Smooth muscle cell (in vitro differentiated cells): ENCODE measurements at regions not wholly inside any gene's neighbourhood (a gene's known extent, or its start where the extent isn't known, plus 50 kb on each side); places are given as distances from the start of the nearest gene placed in this dataset.
"Not testable (repeated sequence)": the region's sequence is repeated elsewhere in the genome, so short reads cannot be mapped to it uniquely, and the experiment has no call there.

Experiments
- DNase-seq: peaks from one replicate; lab custom pipeline; 2025; ENCODE audit not compliant: unreplicated experiment; lab: John Stamatoyannopoulos, UW
- H2AFZ ChIP-seq: fragments of 200-600 bp; sonication (generic); 2 replicates; pipeline ENCODE4 v1.6.0; 2016; ENCODE audit warnings: antibody characterized with exemption, low read depth, mild to moderate bottlenecking
- H3F3A ChIP-seq: fragments of 200-600 bp; sonication (generic); 2 replicates; pipeline ENCODE4 v1.6.0; 2017; ENCODE audit warnings: antibody characterized with exemption, low read depth
- H3K27ac ChIP-seq: fragments of 200-600 bp; sonication (generic); 2 replicates; pipeline ENCODE4 v1.5.1; 2016; ENCODE audit warnings: low read depth, mild to moderate bottlenecking
- H3K27me3 ChIP-seq: fragments of 200-600 bp; sonication (generic); 2 replicates; pipeline ENCODE4 v1.6.1; 2016; ENCODE audit warnings: low read depth, mild to moderate bottlenecking
- H3K36me3 ChIP-seq: fragments of 200-600 bp; sonication (generic); 2 replicates; pipeline ENCODE4 v1.5.1; 2016; ENCODE audit warnings: low read depth
- H3K4me1 ChIP-seq: fragments of 200-600 bp; sonication (generic); 2 replicates; pipeline ENCODE4 v1.5.1; 2016; ENCODE audit warnings: low read depth
- H3K4me2 ChIP-seq: fragments of 200-600 bp; sonication (generic); 2 replicates; pipeline ENCODE4 v1.6.0; 2016; ENCODE audit warnings: mild to moderate bottlenecking
- H3K4me3 ChIP-seq: fragments of 200-600 bp; sonication (generic); 2 replicates; pipeline ENCODE4 v1.5.1; 2016; ENCODE audit warnings: mild to moderate bottlenecking
- H3K79me2 ChIP-seq: fragments of 200-600 bp; sonication (generic); 2 replicates; pipeline ENCODE4 v1.6.0; 2016; ENCODE audit warnings: low read depth, mild to moderate bottlenecking
- H3K9ac ChIP-seq: fragments of 200-600 bp; sonication (generic); 2 replicates; pipeline ENCODE4 v1.6.0; 2016; ENCODE audit warnings: low read depth
- H3K9me3 ChIP-seq: fragments of 200-600 bp; sonication (generic); replicated peaks from 2 replicates; pipeline ENCODE4 v1.5.1; 2016; ENCODE audit warnings: low read depth
- H4K20me1 ChIP-seq: fragments of 200-600 bp; sonication (generic); 2 replicates; pipeline ENCODE4 v1.6.0; 2016; ENCODE audit warnings: low read depth
- WGBS: methylation state at CpG from one replicate; pipeline ENCODE4 v1.1.7; 2016; ENCODE audit warnings: low lambda C conversion rate; 5-methylcytosine and 5-hydroxymethylcytosine counted together
- TF ChIP-seq, protein P1 (sequence below): fragments of 200-600 bp; sonication (generic); IDR thresholded peaks from 2 replicates; pipeline ENCODE4 v1.5.1; 2017; ENCODE audit warnings: borderline replicate concordance, mild to moderate bottlenecking, antibody characterized with exemption; ENCODE audit not compliant: insufficient read depth, poor library complexity, severe bottlenecking

GRCh38 chr9:117839862-117840261 is 135.7 kb downstream of the TLR4 start:
- Histone ChIP-seq H3K27me3 (no peaks in the 10 kb centered on the region), H3K79me2 (no peaks in the 10 kb centered on the region), H3K27ac (no peak overlapping the region), H3K4me1 (no peaks in the 10 kb centered on the region), H3K36me3 (no peaks in the 10 kb centered on the region), H4K20me1 (no peaks in the 10 kb centered on the region), H3K4me2 (no peak overlapping the region), H3K9ac (no peak overlapping the region), H2AFZ (no peak overlapping the region), H3F3A (no peaks in the 10 kb centered on the region), H3K4me3 (no peak overlapping the region), H3K9me3 (no peaks in the 10 kb centered on the region)
- DNase-seq: no peak
- 91% methylated on average over 2 of the region's 2 CpGs for WGBS
- TF ChIP-seq, protein P1, sequence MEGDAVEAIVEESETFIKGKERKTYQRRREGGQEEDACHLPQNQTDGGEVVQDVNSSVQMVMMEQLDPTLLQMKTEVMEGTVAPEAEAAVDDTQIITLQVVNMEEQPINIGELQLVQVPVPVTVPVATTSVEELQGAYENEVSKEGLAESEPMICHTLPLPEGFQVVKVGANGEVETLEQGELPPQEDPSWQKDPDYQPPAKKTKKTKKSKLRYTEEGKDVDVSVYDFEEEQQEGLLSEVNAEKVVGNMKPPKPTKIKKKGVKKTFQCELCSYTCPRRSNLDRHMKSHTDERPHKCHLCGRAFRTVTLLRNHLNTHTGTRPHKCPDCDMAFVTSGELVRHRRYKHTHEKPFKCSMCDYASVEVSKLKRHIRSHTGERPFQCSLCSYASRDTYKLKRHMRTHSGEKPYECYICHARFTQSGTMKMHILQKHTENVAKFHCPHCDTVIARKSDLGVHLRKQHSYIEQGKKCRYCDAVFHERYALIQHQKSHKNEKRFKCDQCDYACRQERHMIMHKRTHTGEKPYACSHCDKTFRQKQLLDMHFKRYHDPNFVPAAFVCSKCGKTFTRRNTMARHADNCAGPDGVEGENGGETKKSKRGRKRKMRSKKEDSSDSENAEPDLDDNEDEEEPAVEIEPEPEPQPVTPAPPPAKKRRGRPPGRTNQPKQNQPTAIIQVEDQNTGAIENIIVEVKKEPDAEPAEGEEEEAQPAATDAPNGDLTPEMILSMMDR: no peak

DNA sequence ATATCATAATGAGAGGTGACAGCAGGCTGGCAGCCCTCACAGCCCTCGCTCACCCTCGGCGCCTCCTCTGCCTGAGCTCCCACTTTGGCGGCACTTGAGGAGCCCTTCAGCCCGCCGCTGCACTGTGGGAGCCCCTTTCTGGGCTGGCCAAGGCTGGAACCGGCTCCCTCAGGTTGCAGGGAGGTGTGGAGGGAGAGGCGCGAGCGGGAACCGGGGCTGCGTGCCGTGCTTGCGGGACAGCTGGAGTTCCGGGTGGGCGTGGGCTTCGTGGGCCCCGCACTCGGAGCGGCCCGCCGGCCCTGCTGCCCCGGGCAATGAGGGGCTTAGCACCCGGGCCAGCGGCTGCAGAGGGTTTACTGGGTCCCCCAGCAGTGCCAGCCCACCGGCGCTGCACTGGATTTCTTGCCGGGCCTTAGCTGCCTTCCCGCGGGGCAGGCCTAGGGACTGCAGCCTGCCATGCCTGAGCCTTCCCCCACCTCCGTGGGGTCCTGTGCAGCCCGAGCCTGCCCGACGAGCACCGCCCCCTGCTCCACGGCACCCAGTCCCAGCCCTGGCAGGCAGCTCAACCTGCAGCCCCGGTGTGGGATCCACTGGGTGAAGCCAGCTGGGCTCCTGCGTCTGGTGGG is 147.7 kb downstream of the TLR4 start:
- H3K4me1 ChIP-seq, H3K36me3 ChIP-seq, H2AFZ ChIP-seq, H3K27ac ChIP-seq, H3K27me3 ChIP-seq, H3K4me3 ChIP-seq, H4K20me1 ChIP-seq, H3K79me2 ChIP-seq, H3F3A ChIP-seq, H3K9ac ChIP-seq, DNase-seq, H3K9me3 ChIP-seq, H3K4me2 ChIP-seq: not testable (repeated sequence)
- WGBS: 77% methylated on average over 32 of the region's 38 CpGs

DNA sequence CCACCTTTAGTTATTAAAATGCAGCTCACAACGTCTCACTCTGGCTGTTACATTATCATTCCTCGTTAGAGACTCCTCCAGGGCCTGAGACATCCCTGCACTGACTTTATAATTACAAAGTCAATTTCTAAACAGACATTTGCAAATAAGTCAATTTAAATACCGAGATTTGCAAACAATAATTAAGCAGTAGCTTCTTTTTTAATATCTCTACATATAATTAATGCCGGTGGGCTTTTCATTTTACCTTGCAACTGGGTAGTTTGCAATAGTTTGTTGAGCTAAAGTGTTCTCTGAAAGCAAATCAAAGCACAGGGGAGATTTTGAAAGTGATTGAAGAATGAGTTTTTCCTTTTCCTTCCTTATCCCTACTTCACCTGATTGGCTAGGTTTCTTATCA is 154.4 kb downstream of the TLR4 start:
- H2AFZ ChIP-seq: no peak overlapping the region
- no peaks in the 10 kb centered on the region for H3F3A ChIP-seq
- H3K4me2 ChIP-seq: no peak overlapping the region
- H3K4me3 ChIP-seq: no peak overlapping the region
- no peak overlapping the region for H3K9ac ChIP-seq
- no peaks in the 10 kb centered on the region for H3K9me3 ChIP-seq
- no peak overlapping the region for H3K27ac ChIP-seq
- no peaks in the 10 kb centered on the region for H4K20me1 ChIP-seq
- no peak for DNase-seq
- no peaks in the 10 kb centered on the region for H3K79me2 ChIP-seq
- no peaks in the 10 kb centered on the region for H3K36me3 ChIP-seq
- H3K4me1 ChIP-seq: no peaks in the 10 kb centered on the region
- WGBS: 47% methylated on average over 4 of the region's 4 CpGs
- TF ChIP-seq, protein P1: no peak
- H3K27me3 ChIP-seq: no peaks in the 10 kb centered on the region

DNA sequence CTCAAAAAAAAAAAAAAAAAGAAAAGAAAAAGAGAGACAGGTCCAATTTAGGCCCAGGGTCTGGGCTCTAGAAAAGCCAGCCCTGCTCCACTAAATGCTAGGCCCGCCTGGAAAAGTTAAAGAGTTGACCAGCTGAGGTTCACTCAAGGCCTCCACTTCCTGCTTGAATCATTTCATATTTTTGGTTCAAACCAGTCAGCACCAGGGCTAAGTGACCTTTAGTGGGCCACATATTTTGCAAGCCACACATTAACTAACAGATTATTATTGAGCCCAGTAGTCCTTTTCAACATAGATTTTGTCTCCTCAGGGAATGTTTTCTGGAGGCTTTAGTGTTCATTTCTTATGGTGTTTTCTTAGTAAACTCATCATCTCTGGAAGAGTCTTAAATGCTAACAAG is 156.6 kb downstream of the TLR4 start:
- Histone ChIP-seq H2AFZ (no peak overlapping the region), H3K4me2 (no peak overlapping the region), H3K4me3 (no peak overlapping the region), H3K9ac (no peak overlapping the region), H3K79me2 (no peaks in the 10 kb centered on the region), H3K36me3 (no peaks in the 10 kb centered on the region), H4K20me1 (no peaks in the 10 kb centered on the region), H3K9me3 (no peaks in the 10 kb centered on the region), H3K27ac (no peak overlapping the region), H3K4me1 (no peaks in the 10 kb centered on the region), H3F3A (no peaks in the 10 kb centered on the region), H3K27me3 (no peaks in the 10 kb centered on the region)
- no peak for DNase-seq
- 83% methylated on average over 1 of the region's 1 CpG for WGBS
- TF ChIP-seq, protein P1: no peak
